Prostate gland (tissue), 2 donors: ENCODE measurements at regions not wholly inside any gene's neighbourhood (a gene's known extent, or its start where the extent isn't known, plus 50 kb on each side); places are given as distances from the start of the nearest gene placed in this dataset.

Experiments used
- DNase-seq: peaks from one replicate; pipeline ENCODE4 v3.0.0-alpha.2; 2019; ENCODE audit warnings: low spot score
- H3K27ac ChIP-seq, 2 donors: fragments of 200-600 bp; sonication (generic); 2 replicates each; pipeline ENCODE4 v1.5.1; 2017 to 2019
- H3K27me3 ChIP-seq: fragments of 200-600 bp; sonication (generic); replicated peaks from 2 replicates; pipeline ENCODE4 v1.5.1; 2019; ENCODE audit not compliant: insufficient read depth
- H3K36me3 ChIP-seq, 2 donors: fragments of 200-600 bp; sonication (generic); 1 replicate in 1 of 2; 2 replicates in 1 of 2; pipeline versions ENCODE4 v1.5.1 to v1.8.1; 2017 to 2019
- H3K4me1 ChIP-seq: fragments of 200-600 bp; sonication (generic); replicated peaks from 2 replicates; pipeline ENCODE4 v1.5.1; 2019
- H3K4me3 ChIP-seq, 2 donors: fragments of 200-600 bp; sonication (generic); 2 replicates each; pipeline ENCODE4 v1.5.1; 2017 to 2019
- H3K9me3 ChIP-seq: fragments of 200-600 bp; sonication (generic); 2 replicates; pipeline ENCODE4 v1.5.1; 2017
- POLR2A ChIP-seq: fragments of 450-650 bp; IDR thresholded peaks from one replicate; pipeline ENCODE4 v1.6.1; 2016; ENCODE audit warnings: antibody characterized with exemption, mild to moderate bottlenecking
- POLR2AphosphoS5 ChIP-seq: sonication (generic); formaldehyde crosslinking; IDR thresholded peaks from one replicate; pipeline ENCODE4 v1.6.1; 2017; ENCODE audit warnings: antibody characterized with exemption
- WGBS: methylation state at CpG from one replicate; pipeline ENCODE4 v1.1.5; 2018; 5-methylcytosine and 5-hydroxymethylcytosine counted together
- intact Hi-C: fragments of 100-400 bp; cut with DNase I; formaldehyde crosslinking; loops from one replicate; pipeline ENCODE4 v1.14.2; 2022
- TF ChIP-seq, protein P1 (sequence below), 4 experiments: fragments of 200-600 bp in 2 of 4; fragments of 450-650 bp in 2 of 4; sonication (generic) in 2 of 4; IDR thresholded peaks; 1 replicate in 3 of 4; 2 replicates in 1 of 4; pipeline ENCODE4 v1.5.1; 2016 to 2019; ENCODE audit warnings: antibody characterized with exemption in 4 of 4, mild to moderate bottlenecking in 2 of 4, moderate library complexity in 2 of 4

GRCh38 chr2:118607641-118608040, 239.8 kb downstream of the EN1 start:
- no peaks in the 10 kb centered on the region for H3K36me3 ChIP-seq
- H3K4me1 ChIP-seq = no peaks in the 10 kb centered on the region
- 82% methylated on average over 6 of the region's 6 CpGs for WGBS
- intact Hi-C loops = no loop called here
- no peak for DNase-seq
- no peak overlapping the region for H3K27ac ChIP-seq
- TF ChIP-seq, protein P1, sequence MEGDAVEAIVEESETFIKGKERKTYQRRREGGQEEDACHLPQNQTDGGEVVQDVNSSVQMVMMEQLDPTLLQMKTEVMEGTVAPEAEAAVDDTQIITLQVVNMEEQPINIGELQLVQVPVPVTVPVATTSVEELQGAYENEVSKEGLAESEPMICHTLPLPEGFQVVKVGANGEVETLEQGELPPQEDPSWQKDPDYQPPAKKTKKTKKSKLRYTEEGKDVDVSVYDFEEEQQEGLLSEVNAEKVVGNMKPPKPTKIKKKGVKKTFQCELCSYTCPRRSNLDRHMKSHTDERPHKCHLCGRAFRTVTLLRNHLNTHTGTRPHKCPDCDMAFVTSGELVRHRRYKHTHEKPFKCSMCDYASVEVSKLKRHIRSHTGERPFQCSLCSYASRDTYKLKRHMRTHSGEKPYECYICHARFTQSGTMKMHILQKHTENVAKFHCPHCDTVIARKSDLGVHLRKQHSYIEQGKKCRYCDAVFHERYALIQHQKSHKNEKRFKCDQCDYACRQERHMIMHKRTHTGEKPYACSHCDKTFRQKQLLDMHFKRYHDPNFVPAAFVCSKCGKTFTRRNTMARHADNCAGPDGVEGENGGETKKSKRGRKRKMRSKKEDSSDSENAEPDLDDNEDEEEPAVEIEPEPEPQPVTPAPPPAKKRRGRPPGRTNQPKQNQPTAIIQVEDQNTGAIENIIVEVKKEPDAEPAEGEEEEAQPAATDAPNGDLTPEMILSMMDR (IDR thresholded peaks at IDR 0.05) = no peak
- no peak for TF ChIP-seq POLR2A
- TF ChIP-seq POLR2AphosphoS5 = no peak
- H3K4me3 ChIP-seq = no peak overlapping the region
- H3K27me3 ChIP-seq = no peaks in the 10 kb centered on the region
- no peaks in the 10 kb centered on the region for H3K9me3 ChIP-seq

- no peak overlapping the region for H3K4me3 ChIP-seq
- H3K9me3 ChIP-seq = no peaks in the 10 kb centered on the region
- no peak overlapping the region for H3K27ac ChIP-seq
- H3K4me1 ChIP-seq = no peaks in the 10 kb centered on the region
- no peaks in the 10 kb centered on the region for H3K27me3 ChIP-seq
- intact Hi-C loops = no loop called here
- WGBS = 33% methylated on average over 2 of the region's 2 CpGs
- no peaks in the 10 kb centered on the region for H3K36me3 ChIP-seq
- no peak for DNase-seq
- TF ChIP-seq POLR2A = no peak
Observed at GRCh38 chr2:118604811-118605210, 242.6 kb downstream of the EN1 start.

GRCh38 chr2:118604371-118604770, 243.1 kb downstream of the EN1 start:
- Histone ChIP-seq H3K9me3 (no peaks in the 10 kb centered on the region), H3K4me1 (no peaks in the 10 kb centered on the region), H3K27ac (no peak overlapping the region), H3K36me3 (no peaks in the 10 kb centered on the region), H3K27me3 (no peaks in the 10 kb centered on the region), H3K4me3 (no peak overlapping the region)
- intact Hi-C loops = no loop called here
- no peak for DNase-seq
- TF ChIP-seq, protein P1 (IDR thresholded peaks at IDR 0.05) = no peak
- TF ChIP-seq POLR2AphosphoS5 (no peak), POLR2A (no peak)
- WGBS = 52% methylated on average over 4 of the region's 4 CpGs

- intact Hi-C loops = no loop called here
- Histone ChIP-seq H3K27me3 (no peaks in the 10 kb centered on the region), H3K9me3 (no peaks in the 10 kb centered on the region), H3K4me1 (no peaks in the 10 kb centered on the region), H3K27ac (no peak overlapping the region), H3K4me3 (no peak overlapping the region), H3K36me3 (no peaks in the 10 kb centered on the region)
- 82% methylated on average over 3 of the region's 3 CpGs for WGBS
- no peak for DNase-seq
- TF ChIP-seq POLR2A (no peak), POLR2AphosphoS5 (no peak)
- TF ChIP-seq, protein P1 (IDR thresholded peaks at IDR 0.05) = no peak
Observed at GRCh38 chr2:118599141-118599540, 248.3 kb downstream of the EN1 start.

DNA sequence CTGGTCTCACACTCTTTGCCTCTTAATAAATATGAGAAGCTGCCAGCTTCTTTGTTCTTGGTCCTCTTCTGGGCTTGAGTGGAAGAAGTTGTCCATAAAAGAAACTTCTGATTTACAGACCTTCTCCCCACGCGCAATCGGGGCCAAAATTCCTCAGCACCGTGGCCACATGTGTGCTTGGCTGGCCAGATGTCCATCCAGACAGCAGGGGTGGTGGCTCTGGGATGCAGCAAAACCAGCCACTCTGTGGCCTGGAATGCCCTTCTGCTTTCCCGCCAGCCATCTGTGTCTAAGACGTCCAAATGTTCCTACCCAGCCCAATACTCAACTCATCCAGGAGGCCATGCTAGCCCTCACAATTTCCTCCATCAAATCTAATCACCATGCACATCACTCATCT, 250.8 kb downstream of the EN1 start:
- no peak overlapping the region for H3K4me3 ChIP-seq
- H3K27ac ChIP-seq = no peak overlapping the region
- WGBS = 97% methylated on average over 6 of the region's 6 CpGs
- no peaks in the 10 kb centered on the region for H3K4me1 ChIP-seq
- TF ChIP-seq POLR2A = no peak
- no peak for TF ChIP-seq POLR2AphosphoS5
- TF ChIP-seq, protein P1 (IDR thresholded peaks at IDR 0.05) = no peak
- no peak for DNase-seq
- no peaks in the 10 kb centered on the region for H3K9me3 ChIP-seq
- no peaks in the 10 kb centered on the region for H3K36me3 ChIP-seq
- intact Hi-C loops = no loop called here
- H3K27me3 ChIP-seq = no peaks in the 10 kb centered on the region
